MV-4-11 (cell line): ENCODE measurements at regions not wholly inside any gene's neighbourhood (a gene's known extent, or its start where the extent isn't known, plus 50 kb on each side); places are given as distances from the start of the nearest gene placed in this dataset.
"Not testable (repeated sequence)": the region's sequence is repeated elsewhere in the genome, so short reads cannot be mapped to it uniquely, and the experiment has no call there.

ENCODE experiments used
- DNase-seq: peaks from one replicate; lab custom pipeline; 2025; lab: John Stamatoyannopoulos, UW

- DNase-seq, result no peak
Measured at GRCh38 chr3:166993015-166993630, 387.0 kb downstream of the ZBBX start.

- no peak for DNase-seq
Measured at GRCh38 chr3:166986000-166986399, 394.1 kb downstream of the ZBBX start.

- DNase-seq, result not testable (repeated sequence)
Measured at GRCh38 chr3:166975796-166976195, 404.3 kb downstream of the ZBBX start.

- not testable (repeated sequence) for DNase-seq
Measured at GRCh38 chr3:166967714-166968113, 412.4 kb downstream of the ZBBX start.

GRCh38 chr3:166962911-166963310 lies 417.2 kb downstream of the ZBBX start:
- no peak for DNase-seq

- DNase-seq, result no peak
Measured at GRCh38 chr3:166957121-166957520, 423.0 kb downstream of the ZBBX start.

- no peak for DNase-seq
Measured at GRCh38 chr3:166955201-166955939, 424.7 kb downstream of the ZBBX start.

- no peak for DNase-seq
Measured at GRCh38 chr3:166934879-166935278, 445.2 kb downstream of the ZBBX start.

GRCh38 chr3:166917437-166917836 lies 462.7 kb downstream of the ZBBX start:
- DNase-seq, result no peak

- no peak for DNase-seq
Measured at GRCh38 chr3:166902374-166902773, 477.7 kb downstream of the ZBBX start.

- no peak for DNase-seq
Measured at GRCh38 chr3:166900866-166901577, 479.1 kb downstream of the ZBBX start.

- DNase-seq, result no peak
Measured at GRCh38 chr3:166897811-166898210, 482.3 kb downstream of the ZBBX start.

- DNase-seq, result peak; percentile 11
Measured at GRCh38 chr3:166889241-166889640, 490.9 kb downstream of the ZBBX start.

- DNase-seq, result no peak
Measured at GRCh38 chr3:166879661-166880060, 500.4 kb downstream of the ZBBX start.

- no peak for DNase-seq
Measured at GRCh38 chr3:166877971-166878370, 502.1 kb downstream of the ZBBX start.

- no peak for DNase-seq
Measured at GRCh38 chr3:166864473-166865467, 515.3 kb downstream of the ZBBX start.

GRCh38 chr3:166860217-166860616 lies 519.9 kb downstream of the ZBBX start:
- no peak for DNase-seq

GRCh38 chr3:166844329-166844728 lies 535.8 kb downstream of the ZBBX start:
- no peak for DNase-seq

- not testable (repeated sequence) for DNase-seq
Measured at GRCh38 chr3:166842784-166843183, 537.3 kb downstream of the ZBBX start.

- DNase-seq, result peak; percentile 33
Measured at GRCh38 chr3:166837535-166837934, 542.6 kb downstream of the ZBBX start.

GRCh38 chr3:166836836-166837235 lies 543.3 kb downstream of the ZBBX start:
- DNase-seq, result no peak

- no peak for DNase-seq
Measured at GRCh38 chr3:166829896-166830295, 550.2 kb downstream of the ZBBX start.
